ENCODE measurements at regions not wholly inside any gene's neighbourhood (a gene's known extent, or its start where the extent isn't known, plus 50 kb on each side); places are given as distances from the start of the nearest gene placed in this dataset.

GRCh38 chr3:28907616-28908015, 373.3 kb upstream of the RBMS3 start:
- DNase-seq (ENCODE audit: low spot score): no peak
- H3K27ac ChIP-seq: no peak overlapping the region
- TF ChIP-seq, protein P1, sequence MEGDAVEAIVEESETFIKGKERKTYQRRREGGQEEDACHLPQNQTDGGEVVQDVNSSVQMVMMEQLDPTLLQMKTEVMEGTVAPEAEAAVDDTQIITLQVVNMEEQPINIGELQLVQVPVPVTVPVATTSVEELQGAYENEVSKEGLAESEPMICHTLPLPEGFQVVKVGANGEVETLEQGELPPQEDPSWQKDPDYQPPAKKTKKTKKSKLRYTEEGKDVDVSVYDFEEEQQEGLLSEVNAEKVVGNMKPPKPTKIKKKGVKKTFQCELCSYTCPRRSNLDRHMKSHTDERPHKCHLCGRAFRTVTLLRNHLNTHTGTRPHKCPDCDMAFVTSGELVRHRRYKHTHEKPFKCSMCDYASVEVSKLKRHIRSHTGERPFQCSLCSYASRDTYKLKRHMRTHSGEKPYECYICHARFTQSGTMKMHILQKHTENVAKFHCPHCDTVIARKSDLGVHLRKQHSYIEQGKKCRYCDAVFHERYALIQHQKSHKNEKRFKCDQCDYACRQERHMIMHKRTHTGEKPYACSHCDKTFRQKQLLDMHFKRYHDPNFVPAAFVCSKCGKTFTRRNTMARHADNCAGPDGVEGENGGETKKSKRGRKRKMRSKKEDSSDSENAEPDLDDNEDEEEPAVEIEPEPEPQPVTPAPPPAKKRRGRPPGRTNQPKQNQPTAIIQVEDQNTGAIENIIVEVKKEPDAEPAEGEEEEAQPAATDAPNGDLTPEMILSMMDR (IDR thresholded peaks at IDR 0.05): no peak
- H3K4me3 ChIP-seq: no peak overlapping the region

DNA sequence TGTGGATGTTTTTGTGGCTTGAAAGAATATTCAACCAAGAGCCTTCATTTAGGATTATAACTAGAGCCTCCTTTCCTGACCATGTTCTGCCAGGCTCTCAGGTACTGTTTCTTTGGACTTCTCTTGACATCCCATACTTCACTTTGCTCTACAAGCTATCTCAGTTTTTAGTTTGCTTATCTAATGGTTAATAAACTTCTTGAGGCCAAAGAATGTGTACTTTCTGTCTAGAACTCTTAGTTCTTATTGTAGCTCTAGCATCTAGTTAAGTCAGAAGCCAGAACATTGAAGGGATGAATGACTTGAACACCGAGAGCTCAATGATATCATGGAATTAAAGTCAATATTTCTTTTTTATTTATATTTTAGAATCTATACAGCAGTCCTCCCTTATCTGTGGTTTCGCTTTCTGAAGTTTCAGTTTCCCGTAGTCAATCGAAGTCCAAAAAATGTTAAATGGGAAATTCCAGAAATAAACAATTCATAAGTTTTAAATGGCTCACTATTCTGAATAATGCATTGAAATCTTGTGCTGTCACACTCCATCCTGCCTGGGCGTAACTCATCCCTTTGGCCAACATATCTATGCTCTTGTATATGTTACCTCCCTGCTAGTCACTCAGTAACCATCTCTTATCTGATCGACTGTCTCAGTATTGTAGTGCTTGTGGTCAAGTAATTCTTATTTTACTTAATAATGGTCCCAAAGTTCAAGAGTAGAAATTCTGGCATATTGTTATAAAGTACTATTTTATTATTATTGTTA, 368.6 kb upstream of the RBMS3 start:
- no peak for DNase-seq (ENCODE audit: low spot score)
- Histone ChIP-seq H3K27ac (no peak overlapping the region), H3K4me3 (no peak overlapping the region)
- TF ChIP-seq, protein P1 (IDR thresholded peaks at IDR 0.05): no peak

DNA sequence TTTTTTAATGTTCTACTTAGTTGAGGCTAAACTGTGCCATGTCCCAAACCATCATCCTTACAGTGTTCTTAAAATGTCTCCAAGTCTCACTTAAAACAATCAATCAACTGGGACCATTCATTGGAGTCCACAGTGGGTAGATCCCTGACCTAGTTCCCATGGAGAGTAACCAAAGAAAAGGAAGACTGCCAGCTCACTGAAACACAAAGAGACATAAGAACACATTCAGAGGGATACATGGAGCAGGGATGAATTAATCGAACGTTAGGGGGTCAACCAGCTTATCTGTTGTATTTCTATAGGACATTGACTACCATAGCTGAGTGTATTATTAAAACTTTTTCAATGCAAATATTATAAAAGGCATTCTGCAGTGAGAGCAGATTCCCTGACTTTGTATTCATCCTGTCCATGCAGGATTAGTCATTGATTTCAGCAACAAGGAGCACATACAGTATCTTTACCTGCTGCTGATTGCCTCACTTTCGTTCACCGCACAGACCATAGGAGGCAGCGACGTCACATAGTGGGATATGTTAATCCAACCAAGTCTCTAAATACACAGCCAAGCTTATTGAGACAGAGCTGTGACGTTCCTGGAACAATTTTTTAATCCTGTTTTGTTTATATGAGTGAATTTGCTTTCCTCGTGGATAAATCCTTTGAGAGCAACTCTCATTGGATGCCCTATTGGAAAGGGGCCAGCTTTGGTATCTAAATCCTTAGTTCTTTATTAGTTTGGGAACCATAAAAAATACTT, 364.9 kb upstream of the RBMS3 start:
- Histone ChIP-seq H3K4me3 (peak overlapping the region; percentile 59), H3K27ac (peak overlapping the region; percentile 43 to 71)
- DNase-seq (ENCODE audit: low spot score): no peak
- TF ChIP-seq, protein P1 (IDR thresholded peaks at IDR 0.05): no peak

DNA sequence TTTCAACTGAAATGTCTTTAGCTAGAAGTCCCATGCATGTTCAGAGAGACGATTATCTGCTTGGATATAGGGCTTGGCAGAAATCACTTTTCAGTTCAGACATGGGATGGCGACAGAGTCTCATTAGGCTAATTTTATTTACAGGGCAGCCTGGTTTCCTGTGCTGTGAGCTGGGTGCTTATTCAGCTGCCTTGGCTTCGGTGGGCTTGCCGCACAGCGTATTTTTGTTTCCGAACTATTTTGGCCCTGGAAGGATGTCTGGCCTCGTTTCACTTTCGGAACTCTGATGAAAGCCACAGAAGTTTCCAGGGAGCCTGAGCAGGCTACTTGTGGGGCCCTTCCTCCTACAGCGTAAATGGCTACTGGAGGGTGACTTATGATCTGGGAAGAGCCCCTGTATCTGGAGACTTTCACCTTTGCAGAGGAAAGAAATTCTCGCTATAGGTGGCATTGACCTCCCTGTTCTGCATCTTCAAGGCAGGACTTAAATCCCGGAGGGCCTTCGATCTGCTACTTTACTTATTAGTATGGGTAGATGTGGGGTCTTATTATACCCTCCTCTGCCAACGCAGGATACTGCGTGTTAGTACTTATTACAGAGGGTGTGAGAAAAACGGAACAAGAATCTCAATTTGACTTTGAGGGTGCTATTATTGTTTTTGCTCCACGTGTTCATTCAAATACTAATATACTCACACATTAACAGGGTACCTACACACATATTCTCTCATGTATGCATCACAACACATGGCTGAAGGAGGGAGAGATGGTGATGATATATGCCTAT, 364.0 kb upstream of the RBMS3 start:
- TF ChIP-seq, protein P1 (IDR thresholded peaks at IDR 0.05): no peak
- Histone ChIP-seq H3K4me3 (peak overlapping the region; percentile 59), H3K27ac (peak overlapping the region; percentile 43 to 71)
- peak; percentile 81 for DNase-seq (ENCODE audit: low spot score)

GRCh38 chr3:28917895-28918475, 362.9 kb upstream of the RBMS3 start:
- TF ChIP-seq, protein P1 (IDR thresholded peaks at IDR 0.05): no peak
- no peak for DNase-seq (ENCODE audit: low spot score)
- no peak overlapping the region for H3K4me3 ChIP-seq
- H3K27ac ChIP-seq: no peak overlapping the region

GRCh38 chr3:28922376-28922775, 358.5 kb upstream of the RBMS3 start:
- TF ChIP-seq, protein P1 (IDR thresholded peaks at IDR 0.05): no peak
- no peak overlapping the region for H3K4me3 ChIP-seq
- no peak for DNase-seq (ENCODE audit: low spot score)
- H3K27ac ChIP-seq: no peak overlapping the region

All from coronary artery (tissue), 2 donors.